ENCODE measurements at regions not wholly inside any gene's neighbourhood (a gene's known extent, or its start where the extent isn't known, plus 50 kb on each side); places are given as distances from the start of the nearest gene placed in this dataset.

- Histone ChIP-seq H3K4me1 (no peaks in the 10 kb centered on the region), H3K4me3 (no peak overlapping the region), H3K9me3 (peaks cover 0 to 9% (median 0%) of the 10 kb centered on the region in 3 donors), H3K27ac (no peak overlapping the region), H3K27me3 (no peaks in the 10 kb centered on the region), H3K36me3 (replicated peaks in 1 of 2; ENCODE audit: insufficient read depth in 1 of 2, low read depth in 2 of 2) (no peaks in the 10 kb centered on the region)
- WGBS, 2 donors, result 62% methylated on average over 3 of the region's 3 CpGs
- no peak for TF ChIP-seq POLR2A (IDR thresholded peaks at IDR 0.05)
- TF ChIP-seq CTCF (IDR thresholded peaks at IDR 0.05), result no peak
- intact Hi-C loops (cut with DNase I), result no loop called here
- no peak for DNase-seq
- ATAC-seq, result no peak
These were observed 61.0 kb upstream of the SOX1 start for GRCh38 chr13:112005925-112006324.

- 70 to 75% methylated on average over 9 of the region's 9 CpGs for WGBS, 2 donors
- Histone ChIP-seq H3K36me3 (replicated peaks in 1 of 2; ENCODE audit: insufficient read depth in 1 of 2, low read depth in 2 of 2) (no peaks in the 10 kb centered on the region), H3K9me3 (peaks cover 0 to 9% (median 0%) of the 10 kb centered on the region in 3 donors), H3K27ac (no peak overlapping the region), H3K4me3 (no peak overlapping the region), H3K4me1 (no peaks in the 10 kb centered on the region), H3K27me3 (no peaks in the 10 kb centered on the region)
- intact Hi-C loops (cut with DNase I), result no loop called here
- no peak for ATAC-seq
- no peak for DNase-seq
- TF ChIP-seq POLR2A (IDR thresholded peaks at IDR 0.05), result no peak
- TF ChIP-seq CTCF (IDR thresholded peaks at IDR 0.05), result no peak
These were observed 59.8 kb upstream of the SOX1 start for GRCh38 chr13:112007191-112007590.

GRCh38 chr13:112010714-112011113 lies 56.2 kb upstream of the SOX1 start:
- WGBS, 2 donors, result 69% methylated on average over 9 of the region's 9 CpGs; no CpG with 5 or more reads in 1 of the 2 donors

GRCh38 chr13:112012016-112012704 lies 54.8 kb upstream of the SOX1 start:
- Histone ChIP-seq H3K36me3 (replicated peaks in 1 of 2; ENCODE audit: insufficient read depth in 1 of 2, low read depth in 2 of 2) (no peaks in the 10 kb centered on the region), H3K27ac (no peak overlapping the region), H3K27me3 (no peaks in the 10 kb centered on the region), H3K4me3 (no peak overlapping the region), H3K9me3 (no peaks in the 10 kb centered on the region), H3K4me1 (no peaks in the 10 kb centered on the region)
- 45 to 53% methylated on average over 13 to 27 of the region's 27 CpGs for WGBS, 2 donors
- TF ChIP-seq CTCF (IDR thresholded peaks at IDR 0.05) (no peak), POLR2A (IDR thresholded peaks at IDR 0.05) (no peak)
- DNase-seq (no peak), ATAC-seq (no peak)
- intact Hi-C loops (cut with DNase I), result no loop called here

More at GRCh38 chr13:112010714-112011113, 56.2 kb upstream of the SOX1 start:
- peaks cover 0 to 3% (median 0%) of the 10 kb centered on the region in 3 donors for H3K9me3 ChIP-seq
- H3K4me1 ChIP-seq, result no peaks in the 10 kb centered on the region
- no peak for DNase-seq
- H3K4me3 ChIP-seq, result no peak overlapping the region
- TF ChIP-seq CTCF (IDR thresholded peaks at IDR 0.05) (no peak), POLR2A (IDR thresholded peaks at IDR 0.05) (no peak)
- H3K36me3 ChIP-seq (replicated peaks in 1 of 2; ENCODE audit: insufficient read depth in 1 of 2, low read depth in 2 of 2), result no peaks in the 10 kb centered on the region
- no peak overlapping the region for H3K27ac ChIP-seq
- no peaks in the 10 kb centered on the region for H3K27me3 ChIP-seq
- no peak for ATAC-seq
- intact Hi-C loops (cut with DNase I), result no loop called here

DNA sequence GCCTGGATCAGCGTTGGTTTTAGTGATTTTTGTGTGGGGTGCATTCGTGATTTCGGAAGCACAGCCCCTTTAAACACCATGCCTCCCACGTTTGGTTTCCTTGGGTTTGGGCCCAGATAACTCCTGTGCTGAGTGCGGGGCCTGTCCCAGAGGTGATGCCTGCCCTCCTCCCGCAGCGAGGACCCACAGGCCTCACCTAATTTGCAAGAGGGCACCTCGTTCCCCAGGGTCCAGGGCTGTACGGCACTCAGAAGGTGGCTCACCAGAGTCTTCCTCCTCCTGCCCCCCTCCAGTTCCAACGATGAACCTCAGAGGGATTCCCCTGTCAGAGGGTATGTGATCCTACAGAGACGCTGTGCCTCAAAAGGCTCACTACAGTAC lies 54.3 kb upstream of the SOX1 start:
- no peak for DNase-seq
- no peak for TF ChIP-seq POLR2A (IDR thresholded peaks at IDR 0.05)
- no peak for TF ChIP-seq CTCF (IDR thresholded peaks at IDR 0.05)
- 66 to 70% methylated on average over 11 of the region's 11 CpGs for WGBS, 2 donors
- no peak overlapping the region for H3K4me3 ChIP-seq
- H3K9me3 ChIP-seq, result no peaks in the 10 kb centered on the region
- H3K36me3 ChIP-seq (replicated peaks in 1 of 2; ENCODE audit: insufficient read depth in 1 of 2, low read depth in 2 of 2), result no peaks in the 10 kb centered on the region
- H3K27ac ChIP-seq, result no peak overlapping the region
- ATAC-seq, result no peak
- intact Hi-C loops (cut with DNase I), result no loop called here
- no peaks in the 10 kb centered on the region for H3K4me1 ChIP-seq
- H3K27me3 ChIP-seq, result no peaks in the 10 kb centered on the region

Measured in body of pancreas (tissue), 4 donors.